ENCODE measurements at regions not wholly inside any gene's neighbourhood (a gene's known extent, or its start where the extent isn't known, plus 50 kb on each side); places are given as distances from the start of the nearest gene placed in this dataset.

DNA sequence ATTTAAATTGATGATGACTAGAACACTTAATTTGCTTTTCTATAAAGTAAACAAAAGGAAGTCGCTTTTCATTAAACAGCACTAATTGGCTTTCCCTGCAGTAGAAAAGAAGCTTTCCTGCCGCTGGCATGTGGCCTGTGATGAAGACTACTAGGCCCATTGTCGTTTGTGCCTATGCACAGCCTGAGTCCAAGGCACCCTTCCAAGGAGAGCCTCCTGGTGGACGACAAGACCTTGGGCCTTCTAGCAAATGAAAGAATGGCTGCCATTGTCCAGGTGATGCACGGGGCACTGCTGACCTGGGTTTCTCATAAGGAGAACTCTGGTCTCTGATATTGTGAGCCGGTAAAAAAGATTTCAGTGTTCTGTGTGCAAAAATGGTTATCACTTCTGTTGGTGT lies 233.0 kb downstream of the COL4A1 start:
- H3K79me2 ChIP-seq (ENCODE audit: insufficient read depth, low read length), result no peaks in the 10 kb centered on the region
- peak; percentile 36 for DNase-seq
- H3K36me3 Mint-ChIP-seq (ENCODE audit: insufficient read depth in 1 of 3, low read depth in 3 of 3), result peaks cover 0 to 4% (median 0%) of the 10 kb centered on the region in 3 experiments; a peak in 2 of 7 replicates
- H3K4me3 Mint-ChIP-seq, result no peak overlapping the region
- H3K27me3 Mint-ChIP-seq (ENCODE audit: low read depth), result peaks cover 4% of the 10 kb centered on the region; the same call in 1 of the 2 replicates
- H3K27ac Mint-ChIP-seq, result no peak overlapping the region
- peaks cover 26 to 32% of the 10 kb centered on the region in 2 experiments for H3K4me1 Mint-ChIP-seq
- peaks cover 0 to 7% of the 10 kb centered on the region in 2 experiments; a peak in 4 of 5 replicates for H3K9me3 Mint-ChIP-seq
- H2BK12ac ChIP-seq (ENCODE audit: insufficient read length, low read depth, low read length), result no peak overlapping the region
- no peak overlapping the region for H3K4ac ChIP-seq (ENCODE audit: low read depth, low read length)
- no peaks in the 10 kb centered on the region for H3K9me3 ChIP-seq (ENCODE audit: control insufficient read depth, low read depth, low read length)
- no peak overlapping the region for H3K27ac ChIP-seq (ENCODE audit: insufficient read length, low read depth, low read length)
- no peak overlapping the region for H2BK20ac ChIP-seq (ENCODE audit: low read depth, low read length, poor library complexity, severe bottlenecking)
- no peaks in the 10 kb centered on the region for H3K27me3 ChIP-seq (ENCODE audit: insufficient read depth, low read length)
- WGBS (ENCODE audit: extremely low coverage, insufficient read length, low lambda C conversion rate), result no CpG with 5 or more reads among the region's 6 CpGs
- TF ChIP-seq, protein P1, sequence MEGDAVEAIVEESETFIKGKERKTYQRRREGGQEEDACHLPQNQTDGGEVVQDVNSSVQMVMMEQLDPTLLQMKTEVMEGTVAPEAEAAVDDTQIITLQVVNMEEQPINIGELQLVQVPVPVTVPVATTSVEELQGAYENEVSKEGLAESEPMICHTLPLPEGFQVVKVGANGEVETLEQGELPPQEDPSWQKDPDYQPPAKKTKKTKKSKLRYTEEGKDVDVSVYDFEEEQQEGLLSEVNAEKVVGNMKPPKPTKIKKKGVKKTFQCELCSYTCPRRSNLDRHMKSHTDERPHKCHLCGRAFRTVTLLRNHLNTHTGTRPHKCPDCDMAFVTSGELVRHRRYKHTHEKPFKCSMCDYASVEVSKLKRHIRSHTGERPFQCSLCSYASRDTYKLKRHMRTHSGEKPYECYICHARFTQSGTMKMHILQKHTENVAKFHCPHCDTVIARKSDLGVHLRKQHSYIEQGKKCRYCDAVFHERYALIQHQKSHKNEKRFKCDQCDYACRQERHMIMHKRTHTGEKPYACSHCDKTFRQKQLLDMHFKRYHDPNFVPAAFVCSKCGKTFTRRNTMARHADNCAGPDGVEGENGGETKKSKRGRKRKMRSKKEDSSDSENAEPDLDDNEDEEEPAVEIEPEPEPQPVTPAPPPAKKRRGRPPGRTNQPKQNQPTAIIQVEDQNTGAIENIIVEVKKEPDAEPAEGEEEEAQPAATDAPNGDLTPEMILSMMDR (conservative IDR thresholded peaks at IDR 0.05), result peak; percentile 46; the same call in 2 of the 3 replicates
- no peak overlapping the region for H2AFZ ChIP-seq (ENCODE audit: low read length)
- H4K20me1 ChIP-seq (ENCODE audit: control insufficient read depth, insufficient read depth, insufficient read length), result no peaks in the 10 kb centered on the region
- no peak overlapping the region for H3K4me2 ChIP-seq (ENCODE audit: insufficient read depth, insufficient read length, low read length)
- H4K5ac ChIP-seq (ENCODE audit: insufficient read length, low read depth, low read length), result no peak overlapping the region
- no peak overlapping the region for H2BK5ac ChIP-seq (ENCODE audit: insufficient read length, low read length)
- no peak overlapping the region for H3T11ph ChIP-seq (ENCODE audit: low read length)
- no peak overlapping the region for H3K9ac ChIP-seq (ENCODE audit: extremely low read depth, insufficient read length, low read length)
- no peak overlapping the region for H3K56ac ChIP-seq (ENCODE audit: insufficient read length, low read depth, low read length)
- H2AK5ac ChIP-seq (ENCODE audit: insufficient read length, low read length), result no peak overlapping the region
- H4K91ac ChIP-seq (ENCODE audit: insufficient read length, low read depth, low read length), result no peak overlapping the region
- H3K14ac ChIP-seq (ENCODE audit: insufficient read depth, low read length), result no peak overlapping the region
- H3K23me2 ChIP-seq (ENCODE audit: insufficient read length, low read depth, low read length, poor library complexity, severe bottlenecking), result no peaks in the 10 kb centered on the region
- H3K23ac ChIP-seq (ENCODE audit: insufficient read length, low read depth, low read length), result no peak overlapping the region
- no peaks in the 10 kb centered on the region for H3K4me1 ChIP-seq (ENCODE audit: insufficient read depth, low read length)
- H3K79me1 ChIP-seq (ENCODE audit: insufficient read depth, low read depth, low read length, poor library complexity, severe bottlenecking), result no peaks in the 10 kb centered on the region
- H2BK120ac ChIP-seq (ENCODE audit: low read depth, low read length, poor library complexity, severe bottlenecking), result no peak overlapping the region
- H2BK15ac ChIP-seq (ENCODE audit: low read depth, low read length), result no peak overlapping the region
- H3K18ac ChIP-seq (ENCODE audit: insufficient read length, low read depth, low read length), result no peak overlapping the region
- no peak overlapping the region for H4K8ac ChIP-seq (replicated peaks; ENCODE audit: insufficient read length, low read depth, low read length)
